Gastroesophageal sphincter (tissue), 4 donors: ENCODE measurements at regions not wholly inside any gene's neighbourhood (a gene's known extent, or its start where the extent isn't known, plus 50 kb on each side); places are given as distances from the start of the nearest gene placed in this dataset.

Source experiments
- ATAC-seq: fragments of 150-250 bp; one replicate; pipeline ENCODE4 v1.9.1; 2016; ENCODE audit warnings: mild to moderate bottlenecking, moderate library complexity
- H3K27ac ChIP-seq, 4 donors: fragments of 200-600 bp; sonication (generic) in 3 of 4; 1 replicate in 3 of 4; 2 replicates in 1 of 4; pipeline ENCODE4 v1.5.1; 2016 to 2019
- H3K27me3 ChIP-seq: fragments of 200-600 bp; sonication (generic); one replicate; pipeline ENCODE4 v1.5.1; 2019
- H3K36me3 ChIP-seq, 2 donors: fragments of 200-600 bp; sonication (generic); one replicate each; pipeline ENCODE4 v1.5.1; 2019; ENCODE audit warnings: control low read depth in 1 of 2
- H3K4me1 ChIP-seq, 3 donors: fragments of 200-600 bp; sonication (generic); 1 replicate in 2 of 3; 2 replicates in 1 of 3; pipeline ENCODE4 v1.5.1; 2016 to 2019; ENCODE audit warnings: control low read depth in 2 of 3
- H3K4me3 ChIP-seq, 2 donors: fragments of 200-600 bp; sonication (generic); one replicate each; pipeline ENCODE4 v1.5.1; 2019; ENCODE audit warnings: mild to moderate bottlenecking in 1 of 2, moderate library complexity in 1 of 2
- H3K9me3 ChIP-seq, 3 donors: fragments of 200-600 bp; sonication (generic); one replicate each; pipeline ENCODE4 v1.5.1; 2017 to 2019; ENCODE audit warnings: control low read depth in 2 of 3
- CTCF ChIP-seq, 4 experiments: fragments of 200-600 bp in 2 of 4; fragments of 450-650 bp in 2 of 4; sonication (generic) in 1 of 4; IDR thresholded peaks; one replicate each; pipeline ENCODE4 v1.5.1; 2017 to 2019; ENCODE audit warnings: antibody characterized with exemption in 4 of 4, mild to moderate bottlenecking in 2 of 4, moderate library complexity in 2 of 4
- EP300 ChIP-seq: sonication (generic); formaldehyde crosslinking; IDR thresholded peaks from one replicate; pipeline ENCODE4 v1.6.1; 2017; ENCODE audit warnings: antibody characterized with exemption, mild to moderate bottlenecking
- POLR2A ChIP-seq, 2 donors: fragments of 450-650 bp; IDR thresholded peaks; one replicate each; pipeline ENCODE4 v1.6.1; 2017; ENCODE audit warnings: antibody characterized with exemption in 2 of 2, mild to moderate bottlenecking in 2 of 2, moderate library complexity in 1 of 2
- POLR2AphosphoS5 ChIP-seq: sonication (generic); formaldehyde crosslinking; IDR thresholded peaks from one replicate; pipeline ENCODE4 v1.6.1; 2017; ENCODE audit warnings: antibody characterized with exemption
- WGBS, 2 donors: methylation state at CpG; one replicate each; pipeline ENCODE4 v1.1.5; 2018; ENCODE audit warnings: low coverage in 1 of 2; 5-methylcytosine and 5-hydroxymethylcytosine counted together

GRCh38 chr9:20152151-20152725, 363.4 kb upstream of the SLC24A2 start:
- H3K4me3 ChIP-seq: no peak overlapping the region
- no peaks in the 10 kb centered on the region for H3K36me3 ChIP-seq
- TF ChIP-seq EP300 (no peak), POLR2A (IDR thresholded peaks at IDR 0.05) (no peak), CTCF (IDR thresholded peaks at IDR 0.05) (no peak), POLR2AphosphoS5 (no peak)
- H3K9me3 ChIP-seq: no peaks in the 10 kb centered on the region
- H3K27me3 ChIP-seq: no peaks in the 10 kb centered on the region
- 68 to 82% methylated on average over 3 of the region's 3 CpGs for WGBS, 2 donors
- no peak for ATAC-seq
- no peak overlapping the region for H3K27ac ChIP-seq
- H3K4me1 ChIP-seq: peaks cover 0 to 5% (median 3%) of the 10 kb centered on the region in 3 donors

GRCh38 chr9:20148416-20148815, 359.6 kb upstream of the SLC24A2 start:
- TF ChIP-seq EP300 (no peak), POLR2AphosphoS5 (peak; percentile 96)
- H3K27ac ChIP-seq: peak overlapping the region in 3 of 4 donors; percentile 60 to 67 (median 65)
- no peaks in the 10 kb centered on the region for H3K9me3 ChIP-seq
- H3K27me3 ChIP-seq: no peaks in the 10 kb centered on the region
- peak; percentile 63 for ATAC-seq
- H3K4me3 ChIP-seq: no peak overlapping the region
- H3K4me1 ChIP-seq: peaks cover 0 to 19% (median 5%) of the 10 kb centered on the region in 3 donors
- H3K36me3 ChIP-seq: no peaks in the 10 kb centered on the region
- WGBS, 2 donors: 25 to 37% methylated on average over 2 of the region's 2 CpGs

GRCh38 chr9:20144197-20144596, 355.4 kb upstream of the SLC24A2 start:
- Histone ChIP-seq H3K27me3 (no peaks in the 10 kb centered on the region), H3K27ac (no peak overlapping the region), H3K36me3 (no peaks in the 10 kb centered on the region), H3K9me3 (no peaks in the 10 kb centered on the region), H3K4me1 (peaks cover 0 to 19% (median 5%) of the 10 kb centered on the region in 3 donors), H3K4me3 (no peak overlapping the region)
- ATAC-seq: no peak
- 16 to 21% methylated on average over 6 to 7 of the region's 7 CpGs for WGBS, 2 donors
- TF ChIP-seq POLR2AphosphoS5 (no peak), EP300 (no peak), POLR2A (IDR thresholded peaks at IDR 0.05) (no peak), CTCF (IDR thresholded peaks at IDR 0.05) (no peak)

GRCh38 chr9:20139763-20140290, 351.0 kb upstream of the SLC24A2 start:
- Histone ChIP-seq H3K9me3 (no peaks in the 10 kb centered on the region), H3K4me1 (peaks cover 0 to 13% (median 2%) of the 10 kb centered on the region in 3 donors), H3K4me3 (no peak overlapping the region), H3K27me3 (no peaks in the 10 kb centered on the region), H3K27ac (no peak overlapping the region), H3K36me3 (no peaks in the 10 kb centered on the region)
- 88 to 94% methylated on average over 7 to 8 of the region's 9 CpGs for WGBS, 2 donors
- TF ChIP-seq POLR2A (IDR thresholded peaks at IDR 0.05) (no peak), POLR2AphosphoS5 (no peak), CTCF (IDR thresholded peaks at IDR 0.05) (no peak), EP300 (no peak)
- ATAC-seq: no peak

- TF ChIP-seq CTCF (IDR thresholded peaks at IDR 0.05) (no peak), EP300 (no peak), POLR2AphosphoS5 (no peak), POLR2A (IDR thresholded peaks at IDR 0.05) (no peak)
- Histone ChIP-seq H3K4me1 (peaks cover 0 to 3% (median 0%) of the 10 kb centered on the region in 3 donors), H3K9me3 (no peaks in the 10 kb centered on the region), H3K27ac (no peak overlapping the region), H3K36me3 (no peaks in the 10 kb centered on the region), H3K27me3 (no peaks in the 10 kb centered on the region), H3K4me3 (no peak overlapping the region)
- no peak for ATAC-seq
- WGBS, 2 donors: 92 to 100% methylated on average over 2 to 4 of the region's 4 CpGs
These were observed 350.0 kb upstream of the SLC24A2 start for GRCh38 chr9:20138841-20139240.
